ENCODE measurements at regions not wholly inside any gene's neighbourhood (a gene's known extent, or its start where the extent isn't known, plus 50 kb on each side); places are given as distances from the start of the nearest gene placed in this dataset.
"Not testable (repeated sequence)": the region's sequence is repeated elsewhere in the genome, so short reads cannot be mapped to it uniquely, and the experiment has no call there.

DNA sequence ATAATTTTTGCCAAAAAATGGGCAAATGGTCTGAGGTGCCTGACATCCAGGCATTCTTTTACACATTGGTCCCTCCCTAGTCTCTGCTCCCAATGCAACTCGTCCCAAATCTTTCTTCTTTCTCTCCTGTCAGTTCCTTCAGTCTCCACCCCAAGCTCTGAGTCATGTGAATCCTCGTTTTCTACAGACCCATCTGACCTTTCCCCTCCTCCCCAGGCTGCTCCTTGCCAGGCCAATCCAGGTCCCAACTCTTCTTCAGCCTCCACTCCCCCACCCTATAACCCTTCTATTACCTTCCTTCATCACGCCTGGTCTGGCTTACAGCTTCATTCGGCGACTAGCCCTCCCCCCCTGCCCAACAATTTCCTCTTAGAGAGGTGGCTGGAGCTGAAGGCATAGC is 55.3 kb downstream of the BBS10 start:
- DNase-seq: not testable (repeated sequence)

- not testable (repeated sequence) for DNase-seq
Measured at GRCh38 chr12:76292305-76292704, 55.9 kb downstream of the BBS10 start.

- DNase-seq: no peak
Measured at GRCh38 chr12:76290963-76291859, 57.0 kb downstream of the BBS10 start.

DNA sequence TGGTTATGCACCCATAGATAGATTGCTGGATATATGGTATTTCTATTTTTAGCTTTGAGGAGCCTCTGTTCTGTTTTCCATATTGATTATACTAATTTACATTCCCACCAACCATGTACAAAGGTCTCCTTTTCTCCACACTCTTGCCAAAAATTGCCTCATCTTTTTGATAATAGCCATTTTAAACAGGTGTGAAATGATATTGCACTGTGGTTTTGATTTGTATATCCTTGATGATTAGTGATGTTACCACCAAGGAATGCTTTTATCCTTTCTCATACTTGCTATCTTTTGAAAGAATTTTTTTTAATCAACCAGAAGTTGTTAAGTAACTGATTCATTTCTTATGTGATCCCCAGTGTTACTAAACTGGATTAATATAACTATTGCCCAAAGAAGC is 60.0 kb downstream of the BBS10 start:
- DNase-seq: no peak

- DNase-seq: no peak
Measured at GRCh38 chr12:76284816-76285750, 63.1 kb downstream of the BBS10 start.

DNA sequence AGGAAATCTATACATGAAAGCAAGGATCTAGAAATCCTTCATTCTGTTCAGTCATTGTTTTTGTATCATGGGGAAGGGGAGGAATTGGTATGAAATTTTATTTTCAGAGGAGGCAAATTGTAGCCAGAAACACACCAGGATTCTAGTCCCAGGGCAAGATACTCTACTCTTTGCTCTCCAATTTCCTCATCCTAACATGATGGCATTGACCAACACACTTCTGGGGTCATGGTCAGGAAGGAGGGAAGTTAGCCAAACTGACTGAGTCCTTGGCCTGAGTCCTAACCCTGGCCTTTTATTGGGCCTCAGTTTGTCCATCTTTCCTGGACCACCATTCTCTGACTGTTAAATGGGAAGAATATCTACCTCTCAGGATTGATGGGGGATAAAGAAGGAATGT is 65.5 kb downstream of the BBS10 start:
- DNase-seq: no peak

GRCh38 chr12:76277480-76277879 is 70.7 kb downstream of the BBS10 start:
- DNase-seq: no peak

DNA sequence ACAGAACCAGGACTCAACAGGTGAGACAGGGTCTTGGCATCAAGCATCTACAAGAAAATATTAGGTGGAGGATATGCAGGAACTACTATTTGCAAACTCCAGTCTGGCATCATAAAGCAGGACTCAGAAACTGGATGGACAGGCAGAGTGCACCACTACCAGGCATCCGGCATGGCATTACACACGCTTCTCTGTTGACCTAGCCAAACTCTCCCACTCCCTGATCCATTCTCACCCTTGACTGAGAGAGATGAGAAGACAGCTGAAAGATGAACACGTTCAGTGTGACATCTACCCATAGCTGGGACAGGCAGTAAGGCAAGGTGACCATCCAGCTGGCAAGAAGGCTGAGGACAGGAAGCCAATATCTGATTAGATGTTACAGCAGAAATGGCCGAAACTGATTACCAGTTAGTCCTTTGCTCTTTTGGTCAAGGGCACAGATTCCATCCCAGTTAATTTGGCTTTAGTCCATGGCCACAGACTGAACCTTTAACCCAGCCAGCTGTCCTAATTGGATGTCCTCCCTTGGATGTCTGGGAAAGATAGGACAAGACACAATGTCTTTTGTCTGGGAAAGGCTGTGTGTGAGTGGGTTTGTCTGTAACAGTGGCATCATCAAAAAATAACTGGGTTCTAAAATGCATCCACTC is 71.6 kb downstream of the BBS10 start:
- DNase-seq: no peak

- DNase-seq: no peak
Measured at GRCh38 chr12:76275511-76276093, 72.6 kb downstream of the BBS10 start.

DNA sequence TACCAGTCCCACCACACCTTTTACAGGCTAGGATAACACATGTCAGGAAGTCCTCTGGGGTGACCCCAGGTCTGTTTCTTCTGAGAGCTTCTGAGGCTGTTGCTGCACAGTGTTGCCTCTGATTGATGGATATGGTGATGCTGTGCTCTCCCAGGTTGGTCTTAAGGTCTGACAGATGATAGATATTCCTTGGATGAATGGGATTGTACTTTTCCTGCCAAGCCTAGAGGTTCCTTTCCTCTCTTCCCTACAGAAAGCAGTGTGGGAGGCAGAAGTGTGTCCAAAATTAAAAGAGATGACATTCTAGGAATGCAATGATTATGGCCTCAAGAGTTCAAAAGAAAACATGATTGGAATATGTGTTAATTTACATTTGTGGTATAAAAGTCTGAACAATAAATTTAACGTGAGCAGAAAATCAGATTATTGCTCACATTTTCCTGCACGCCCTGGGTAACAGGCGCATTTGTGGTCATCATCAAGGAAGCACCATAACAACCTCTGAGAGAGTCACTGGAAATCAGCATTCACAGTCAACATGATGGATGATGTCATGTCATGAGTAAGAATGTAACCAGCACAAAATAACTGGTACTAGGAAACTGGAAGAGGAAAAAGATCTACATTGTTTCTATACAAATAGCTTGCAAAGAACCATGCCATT is 73.7 kb downstream of the BBS10 start:
- DNase-seq: peak in 2 of 5 experiments; percentile 2 to 62

- DNase-seq: no peak
Measured at GRCh38 chr12:76272287-76272686, 75.9 kb downstream of the BBS10 start.

- DNase-seq: no peak
Measured at GRCh38 chr12:76270657-76271358, 77.4 kb downstream of the BBS10 start.

DNA sequence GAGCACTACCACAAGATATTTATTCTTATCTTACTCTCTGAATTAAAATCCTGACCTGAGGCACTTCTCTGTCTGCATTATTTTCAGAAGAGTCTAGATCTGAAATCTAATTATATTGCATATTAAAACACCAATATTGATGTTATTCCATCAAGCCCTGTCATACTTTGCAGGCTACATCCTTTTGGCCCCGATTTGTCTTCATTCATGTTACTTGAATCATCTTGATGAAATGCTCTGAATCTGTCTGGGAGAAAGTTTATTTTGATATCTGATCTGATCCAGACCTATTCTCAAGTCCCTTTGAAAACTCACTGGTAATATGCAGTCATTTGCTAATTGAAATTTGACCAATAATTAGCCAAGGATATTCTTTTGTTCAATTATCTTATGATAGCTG is 79.9 kb downstream of the BBS10 start:
- DNase-seq: no peak

GRCh38 chr12:76266797-76267196 is 81.4 kb downstream of the BBS10 start:
- no peak for DNase-seq

DNA sequence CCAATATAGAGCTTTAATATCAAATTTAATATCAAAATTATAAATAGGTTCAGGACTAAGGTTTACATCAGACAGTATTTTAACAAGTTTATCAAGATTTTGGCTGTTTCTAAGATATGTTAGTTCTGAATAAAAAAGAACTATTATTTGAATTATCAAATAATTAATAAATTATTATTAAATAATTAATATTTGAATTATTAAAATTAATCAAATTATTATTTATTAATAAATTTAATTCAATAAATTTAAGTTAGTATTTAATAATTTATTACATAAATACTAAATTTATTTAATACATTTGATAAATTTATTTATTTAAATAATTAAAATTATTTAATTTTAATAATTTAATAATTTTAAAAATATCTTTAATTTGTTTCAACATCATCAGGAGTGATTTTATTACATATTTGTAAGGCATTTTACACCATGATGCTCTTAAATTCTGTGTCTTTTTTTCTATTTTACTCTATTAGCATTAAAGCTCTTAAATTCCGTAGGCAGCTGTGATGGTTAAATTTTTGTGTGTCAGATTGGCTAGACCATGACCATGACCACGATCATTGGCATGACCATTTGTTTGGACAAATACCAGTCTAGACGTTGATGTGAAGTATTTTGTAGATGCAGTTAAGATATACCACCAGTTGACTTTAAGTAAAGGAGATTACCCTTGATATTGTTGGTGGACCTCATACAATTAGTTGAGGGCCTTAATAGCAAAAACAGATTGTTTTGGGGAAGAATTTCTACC is 82.6 kb downstream of the BBS10 start:
- DNase-seq: no peak

DNA sequence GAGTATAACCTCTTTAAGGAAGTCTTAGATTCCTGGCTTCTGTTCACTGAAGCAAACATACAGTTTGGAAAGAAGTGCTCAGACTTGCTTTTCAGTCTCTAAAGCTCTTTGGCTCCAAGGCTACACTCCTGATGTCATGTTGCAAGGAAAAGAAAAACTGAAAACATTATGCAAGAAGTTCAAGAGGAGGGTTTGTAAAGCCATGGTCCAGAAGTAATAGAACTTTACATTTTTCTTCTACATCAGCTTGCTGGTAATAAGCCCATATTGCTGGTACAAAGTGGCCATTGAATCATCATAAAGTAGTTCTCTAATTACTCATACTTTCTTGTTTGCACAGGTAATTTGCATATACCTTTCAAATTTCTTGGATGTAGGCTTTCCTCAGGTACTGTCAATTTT is 83.6 kb downstream of the BBS10 start:
- DNase-seq: no peak

DNA sequence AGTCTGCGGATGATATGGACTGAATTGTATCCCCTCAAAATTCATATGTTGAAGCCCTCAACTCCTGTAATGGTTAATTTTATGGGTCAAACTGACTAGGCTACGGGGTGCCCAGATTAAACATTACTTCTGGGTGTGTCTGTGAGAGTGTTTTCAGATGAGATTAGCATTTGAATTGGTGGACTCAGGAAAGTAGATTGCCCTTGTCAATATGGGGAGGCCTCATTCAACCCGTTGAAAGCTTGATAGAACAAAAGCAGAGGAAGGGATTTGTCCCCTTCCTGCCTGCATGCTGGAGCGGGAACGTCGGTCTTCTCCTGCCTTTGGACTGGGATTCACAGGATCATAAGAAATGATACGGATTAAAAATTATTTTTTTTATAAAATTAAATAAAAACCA is 84.5 kb downstream of the BBS10 start:
- no peak for DNase-seq

DNA sequence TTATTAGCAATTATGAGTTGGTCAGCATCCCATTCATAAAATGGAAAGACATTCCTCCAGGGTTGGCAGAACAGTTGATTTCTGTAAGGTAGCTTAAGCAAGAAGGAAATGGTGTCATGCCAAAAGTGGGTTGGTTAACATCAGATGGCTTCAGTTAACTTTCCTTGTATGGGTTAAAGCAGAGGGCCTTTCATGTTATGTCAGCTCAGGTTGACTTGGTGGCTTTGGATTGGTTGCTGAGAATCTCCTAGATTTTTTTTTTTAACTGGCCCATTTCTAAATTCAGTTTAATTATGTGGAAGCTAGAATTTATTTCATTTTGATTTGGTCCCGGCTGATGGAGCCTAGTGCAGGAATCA is 87.8 kb downstream of the BBS10 start:
- no peak for DNase-seq

DNA sequence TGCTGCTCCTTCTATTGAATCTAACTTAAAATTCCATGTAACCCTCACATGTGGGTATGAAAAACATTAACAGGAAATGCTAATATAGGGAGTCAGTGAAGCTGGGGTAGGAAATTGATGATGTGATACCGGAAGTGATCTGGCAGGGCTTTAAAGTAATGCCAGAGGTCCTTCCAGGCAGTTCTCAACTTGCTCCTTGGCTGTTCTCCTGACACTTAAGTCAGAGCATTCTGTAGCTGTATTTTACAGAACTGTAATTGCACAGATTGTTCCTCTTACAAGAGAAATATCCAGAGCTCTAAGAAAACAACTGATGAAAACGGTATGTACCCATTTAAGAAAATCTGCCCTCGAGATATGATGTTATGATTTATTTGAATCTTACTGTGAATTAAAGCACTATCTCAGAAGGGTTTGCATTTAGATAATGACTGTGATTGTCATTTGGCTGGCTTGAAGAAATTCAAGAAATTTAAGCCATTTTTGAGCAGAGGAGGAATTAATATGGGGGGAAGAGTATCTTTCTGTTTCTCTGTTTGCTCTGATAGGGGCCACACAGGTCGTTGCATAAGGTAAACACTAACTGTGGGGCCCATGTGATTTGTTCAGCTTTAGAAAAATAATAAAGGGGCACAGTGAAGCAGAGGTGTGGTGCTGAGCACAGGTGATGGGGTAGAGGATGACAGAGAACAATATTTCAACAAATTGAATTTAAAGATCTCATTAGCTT is 88.4 kb downstream of the BBS10 start:
- no peak for DNase-seq

DNA sequence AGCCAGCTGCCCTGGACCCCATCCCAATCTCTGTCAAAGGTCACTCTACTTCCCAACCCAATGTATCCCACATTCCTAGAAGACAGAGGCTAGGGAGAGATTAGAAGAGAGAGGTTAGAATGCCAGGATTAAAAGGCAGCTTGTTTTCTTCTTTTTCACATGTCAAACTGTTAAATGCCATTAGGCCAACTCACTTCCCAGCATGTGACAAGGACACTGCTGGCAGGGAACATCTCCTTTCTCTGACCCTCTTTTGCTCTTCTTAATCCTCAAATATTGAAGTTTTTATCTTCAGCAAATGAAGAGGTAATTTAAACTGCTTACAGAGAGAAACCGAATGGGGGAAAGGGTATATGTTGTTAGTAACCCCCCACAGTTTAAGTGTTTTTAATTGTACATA is 89.1 kb downstream of the BBS10 start:
- DNase-seq: no peak

Data from T-helper 2 cell (primary cell).